OCI-LY3 (cell line): ENCODE measurements at regions not wholly inside any gene's neighbourhood (a gene's known extent, or its start where the extent isn't known, plus 50 kb on each side); places are given as distances from the start of the nearest gene placed in this dataset.

Experiments used
- H2AFZ ChIP-seq: fragments of 200-600, 300-600 bp; shearing (Covaris generic); 2 replicates; pipeline ENCODE4 v1.6.0; 2014; ENCODE audit warnings: antibody characterized with exemption, low read depth, low read length
- H3K27ac ChIP-seq: fragments of 200-600, 300-600 bp; sonication (generic); 2 replicates; pipeline ENCODE4 v1.5.1; 2014; ENCODE audit warnings: mild to moderate bottlenecking, low read length, moderate library complexity, mixed read lengths
- H3K27me3 ChIP-seq: fragments of 200-600, 300-600 bp; sonication (generic); 2 replicates; pipeline ENCODE4 v1.6.1; 2014; ENCODE audit warnings: low read depth, low read length, mixed read lengths
- H3K36me3 ChIP-seq: fragments of 200-600, 300-600 bp; sonication (generic); replicated peaks from 2 replicates; pipeline ENCODE3; 2014; ENCODE audit warnings: low read depth, low read length, mixed read lengths
- H3K4me1 ChIP-seq: fragments of 300-600, 200-600 bp; sonication (generic); 2 replicates; pipeline ENCODE4 v1.6.1; 2014; ENCODE audit warnings: low read length, mixed read lengths
- H3K4me2 ChIP-seq: fragments of 200-600, 300-600 bp; sonication (generic); 2 replicates; pipeline ENCODE4 v1.6.1; 2014; ENCODE audit warnings: low read length, mixed read lengths
- H3K4me3 ChIP-seq: fragments of 300-600, 200-600 bp; sonication (generic); 2 replicates; pipeline ENCODE4 v1.5.1; 2014; ENCODE audit warnings: antibody characterized with exemption, mild to moderate bottlenecking, low read length, moderate library complexity
- H3K79me2 ChIP-seq: fragments of 300-600, 200-600 bp; shearing (Covaris generic); 2 replicates; pipeline ENCODE4 v1.6.1; 2014; ENCODE audit warnings: mild to moderate bottlenecking, low read length, mixed read lengths
- H3K9ac ChIP-seq: fragments of 300-600, 200-600 bp; shearing (Covaris generic); 2 replicates; pipeline ENCODE4 v1.6.0; 2014; ENCODE audit warnings: mild to moderate bottlenecking, low read length, moderate library complexity
- H3K9me3 ChIP-seq: fragments of 200-600, 300-600 bp; shearing (Covaris generic); 2 replicates; pipeline ENCODE4 v1.6.1; 2014; ENCODE audit warnings: low read length, mixed read lengths; ENCODE audit not compliant: insufficient read depth
- H4K20me1 ChIP-seq: fragments of 200-600, 300-600 bp; sonication (generic); 2 replicates; pipeline ENCODE4 v1.6.1; 2016; ENCODE audit warnings: low read length, mixed read lengths; ENCODE audit not compliant: insufficient read depth
- EZH2phosphoT487 ChIP-seq: fragments of 200-600 bp; shearing (Covaris generic); IDR thresholded peaks from 2 replicates; pipeline ENCODE4 v1.6.1; 2018; ENCODE audit warnings: antibody characterized with exemption, mixed run types, low read depth
- TF ChIP-seq, protein P1 (sequence below): fragments of 200-600, 300-600 bp; sonication (generic); IDR thresholded peaks from 2 replicates; pipeline ENCODE4 v1.5.1; 2014; ENCODE audit warnings: antibody characterized with exemption, low read length, low read depth

DNA sequence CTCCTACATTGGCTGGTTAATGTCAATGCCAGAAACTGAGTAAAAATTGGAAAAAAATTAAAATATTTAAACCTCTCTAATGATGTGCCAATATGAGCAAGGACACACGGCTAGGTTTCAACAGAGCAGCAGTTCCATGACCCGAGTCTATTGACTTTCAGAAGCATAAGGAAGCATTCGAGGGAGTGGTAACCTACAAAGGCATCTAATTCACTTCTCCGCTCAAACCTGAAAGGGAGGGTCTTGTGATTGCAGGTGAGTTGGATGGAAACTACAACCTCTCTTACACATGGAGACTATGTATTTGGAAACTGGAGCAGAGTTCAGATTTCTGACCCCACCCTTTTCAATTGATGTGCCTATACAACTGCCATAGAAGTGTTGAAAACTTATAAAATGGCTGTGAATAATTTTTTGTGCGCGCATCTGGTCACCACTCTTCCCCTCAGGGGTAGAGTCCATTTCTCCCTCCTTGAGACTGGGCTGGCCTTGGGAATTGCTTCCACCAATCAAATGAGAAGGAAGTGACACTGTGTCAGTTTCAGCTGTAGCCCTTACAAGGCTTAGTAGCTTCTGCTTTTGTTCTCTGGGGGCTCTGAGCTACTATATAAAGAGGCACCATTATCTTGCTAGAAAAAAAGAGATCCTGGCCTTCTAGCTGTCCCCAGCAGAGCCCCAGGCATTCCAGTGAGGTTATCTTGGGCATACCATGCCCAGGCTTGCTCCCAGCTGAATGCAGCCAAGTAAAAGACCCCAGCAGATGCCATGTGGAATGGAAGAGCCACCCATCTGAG lies 278.0 kb downstream of the EPHA4 start:
- no peaks in the 10 kb centered on the region for H3K79me2 ChIP-seq
- no peak overlapping the region for H3K27ac ChIP-seq
- H2AFZ ChIP-seq: 0 out of 2 replicates have a peak overlapping the region, but pooled peaks have one; percentile 60
- TF ChIP-seq, protein P1, sequence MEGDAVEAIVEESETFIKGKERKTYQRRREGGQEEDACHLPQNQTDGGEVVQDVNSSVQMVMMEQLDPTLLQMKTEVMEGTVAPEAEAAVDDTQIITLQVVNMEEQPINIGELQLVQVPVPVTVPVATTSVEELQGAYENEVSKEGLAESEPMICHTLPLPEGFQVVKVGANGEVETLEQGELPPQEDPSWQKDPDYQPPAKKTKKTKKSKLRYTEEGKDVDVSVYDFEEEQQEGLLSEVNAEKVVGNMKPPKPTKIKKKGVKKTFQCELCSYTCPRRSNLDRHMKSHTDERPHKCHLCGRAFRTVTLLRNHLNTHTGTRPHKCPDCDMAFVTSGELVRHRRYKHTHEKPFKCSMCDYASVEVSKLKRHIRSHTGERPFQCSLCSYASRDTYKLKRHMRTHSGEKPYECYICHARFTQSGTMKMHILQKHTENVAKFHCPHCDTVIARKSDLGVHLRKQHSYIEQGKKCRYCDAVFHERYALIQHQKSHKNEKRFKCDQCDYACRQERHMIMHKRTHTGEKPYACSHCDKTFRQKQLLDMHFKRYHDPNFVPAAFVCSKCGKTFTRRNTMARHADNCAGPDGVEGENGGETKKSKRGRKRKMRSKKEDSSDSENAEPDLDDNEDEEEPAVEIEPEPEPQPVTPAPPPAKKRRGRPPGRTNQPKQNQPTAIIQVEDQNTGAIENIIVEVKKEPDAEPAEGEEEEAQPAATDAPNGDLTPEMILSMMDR: no peak
- TF ChIP-seq EZH2phosphoT487: no peak
- no peaks in the 10 kb centered on the region for H3K27me3 ChIP-seq
- H3K9ac ChIP-seq: no peak overlapping the region
- no peaks in the 10 kb centered on the region for H3K36me3 ChIP-seq
- H3K9me3 ChIP-seq: no peaks in the 10 kb centered on the region
- no peaks in the 10 kb centered on the region for H4K20me1 ChIP-seq
- H3K4me3 ChIP-seq: no peak overlapping the region
- peaks cover 24% of the 10 kb centered on the region for H3K4me1 ChIP-seq
- H3K4me2 ChIP-seq: no peak overlapping the region

DNA sequence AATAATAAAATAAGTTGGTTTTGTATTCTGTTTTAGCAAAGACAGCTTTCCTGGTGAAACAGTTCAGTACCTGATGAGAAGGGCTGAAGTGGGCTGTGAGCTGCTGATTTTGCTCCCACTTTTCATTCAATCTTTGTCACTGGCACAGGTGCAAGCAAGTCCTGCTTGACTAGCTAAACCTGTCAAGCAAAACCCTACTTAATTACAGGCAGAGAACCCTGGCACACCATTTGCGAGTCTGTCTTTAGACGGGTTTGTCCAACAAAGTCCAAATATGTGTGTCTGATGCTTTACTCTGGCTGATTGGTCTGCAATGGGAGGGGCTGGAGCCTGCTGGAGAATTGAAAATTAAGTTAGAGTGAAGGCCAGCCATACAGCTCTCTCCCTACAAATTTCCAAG lies 267.2 kb downstream of the EPHA4 start:
- Histone ChIP-seq H3K4me2 (no peak overlapping the region), H2AFZ (no peak overlapping the region)
- TF ChIP-seq, protein P1: no peak
- TF ChIP-seq EZH2phosphoT487: no peak

DNA sequence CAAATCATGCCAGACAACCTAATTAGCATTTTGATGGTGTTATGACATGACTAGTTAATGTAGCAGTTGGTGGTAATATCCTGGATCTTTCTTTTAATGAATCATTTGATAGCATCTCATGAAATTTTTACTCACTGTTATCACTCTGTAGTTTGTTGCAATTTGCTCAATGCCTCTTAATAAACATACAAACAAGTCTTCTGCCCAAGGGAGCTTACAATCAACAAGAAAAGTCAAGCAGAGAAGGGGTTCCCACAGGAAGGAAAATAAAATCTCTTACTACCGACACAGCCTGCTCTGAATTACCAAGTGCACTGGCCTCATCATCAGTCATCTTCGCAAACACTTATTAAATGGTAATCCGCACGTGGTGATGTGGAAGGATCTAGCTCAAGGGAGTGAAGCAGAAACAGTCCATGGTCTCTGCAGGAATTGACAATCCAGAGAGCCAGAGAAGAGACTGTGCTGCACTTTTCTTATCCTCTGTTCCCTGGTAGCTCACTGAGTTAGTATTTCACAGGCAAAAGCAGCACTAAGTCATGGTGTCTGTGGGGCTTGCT lies 263.5 kb downstream of the EPHA4 start:
- H3K27ac ChIP-seq: no peak overlapping the region
- H3K4me3 ChIP-seq: no peak overlapping the region
- H2AFZ ChIP-seq: no peak overlapping the region

More for the DNA sequence above, 267.2 kb downstream of the EPHA4 start:
- no peak overlapping the region for H3K9ac ChIP-seq
- no peaks in the 10 kb centered on the region for H4K20me1 ChIP-seq
- H3K4me1 ChIP-seq: no peaks in the 10 kb centered on the region
- no peak overlapping the region for H3K4me3 ChIP-seq
- H3K9me3 ChIP-seq: no peaks in the 10 kb centered on the region
- H3K36me3 ChIP-seq: no peaks in the 10 kb centered on the region
- H3K27me3 ChIP-seq: no peaks in the 10 kb centered on the region
- no peaks in the 10 kb centered on the region for H3K79me2 ChIP-seq
- no peak overlapping the region for H3K27ac ChIP-seq

More for the DNA sequence above, 263.5 kb downstream of the EPHA4 start:
- Histone ChIP-seq H4K20me1 (no peaks in the 10 kb centered on the region), H3K36me3 (no peaks in the 10 kb centered on the region), H3K4me2 (no peak overlapping the region), H3K4me1 (peaks cover 9% of the 10 kb centered on the region), H3K9me3 (no peaks in the 10 kb centered on the region), H3K79me2 (no peaks in the 10 kb centered on the region), H3K9ac (no peak overlapping the region), H3K27me3 (no peaks in the 10 kb centered on the region)
- TF ChIP-seq, protein P1: no peak
- no peak for TF ChIP-seq EZH2phosphoT487
